NCI-H1105 treated with DMSO at 0.1 percent for 48 hours (cell line): ENCODE measurements at regions not wholly inside any gene's neighbourhood (a gene's known extent, or its start where the extent isn't known, plus 50 kb on each side); places are given as distances from the start of the nearest gene placed in this dataset.
"Not testable (repeated sequence)": the region's sequence is repeated elsewhere in the genome, so short reads cannot be mapped to it uniquely, and the experiment has no call there.

Experiments
- DNase-seq: peaks from one replicate; lab custom pipeline; 2025; lab: John Stamatoyannopoulos, UW

GRCh38 chr4:8675383-8675782 lies 82.8 kb downstream of the CPZ start:
- no peak for DNase-seq

GRCh38 chr4:8674311-8674885 lies 81.8 kb downstream of the CPZ start:
- DNase-seq, result no peak

GRCh38 chr4:8673106-8673505 lies 80.5 kb downstream of the CPZ start:
- DNase-seq, result not testable (repeated sequence)

DNA sequence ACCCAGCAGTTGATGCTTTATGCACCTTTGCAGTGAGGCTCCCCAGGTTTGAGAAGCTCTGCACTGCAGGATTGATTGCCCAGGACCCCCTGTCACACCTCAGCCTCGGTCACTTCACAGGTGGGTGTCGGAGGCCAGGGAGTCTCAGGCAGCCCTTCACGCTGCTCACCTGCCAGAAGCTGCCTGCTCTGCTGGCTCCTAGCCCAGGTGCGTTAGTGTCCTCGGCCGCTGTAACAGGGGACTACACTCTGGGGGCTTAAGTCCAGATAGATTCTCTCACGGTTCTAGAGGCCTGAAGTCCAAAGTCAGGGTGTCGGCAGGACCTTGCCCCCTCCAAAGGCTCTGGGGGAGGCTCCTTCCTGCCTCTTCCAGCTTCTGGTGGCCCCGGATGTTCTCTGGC lies 79.9 kb downstream of the CPZ start:
- peak; percentile 6 for DNase-seq

DNA sequence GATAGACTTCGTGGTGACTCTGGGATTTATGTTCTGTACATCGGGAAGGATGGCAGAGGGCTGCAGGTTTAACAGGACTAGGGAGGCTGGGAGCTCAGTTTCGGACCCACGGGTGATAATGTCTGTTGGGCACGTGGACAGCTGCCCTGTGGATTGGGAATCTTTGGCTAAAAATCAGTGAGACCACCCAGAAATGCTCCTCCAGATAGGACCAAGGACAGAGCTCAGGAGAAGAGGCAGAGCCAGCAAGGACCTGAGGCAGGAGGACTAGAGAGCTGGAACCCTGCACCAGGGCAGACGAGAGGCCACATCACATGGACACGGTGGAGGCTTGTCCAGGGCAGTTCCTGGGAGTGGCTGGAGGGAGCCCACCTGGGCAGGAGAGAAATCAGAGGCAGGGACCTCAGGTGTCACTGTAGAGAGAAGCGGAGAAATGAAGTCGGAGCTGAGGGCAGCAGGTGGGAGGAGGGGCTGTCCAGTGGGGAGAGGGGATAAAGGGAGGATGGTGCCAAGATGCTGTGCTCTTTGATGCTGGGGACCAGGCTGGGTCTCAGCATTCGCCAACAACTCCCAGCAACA lies 79.2 kb downstream of the CPZ start:
- no peak for DNase-seq
